ENCODE measurements at regions not wholly inside any gene's neighbourhood (a gene's known extent, or its start where the extent isn't known, plus 50 kb on each side); places are given as distances from the start of the nearest gene placed in this dataset.

DNA sequence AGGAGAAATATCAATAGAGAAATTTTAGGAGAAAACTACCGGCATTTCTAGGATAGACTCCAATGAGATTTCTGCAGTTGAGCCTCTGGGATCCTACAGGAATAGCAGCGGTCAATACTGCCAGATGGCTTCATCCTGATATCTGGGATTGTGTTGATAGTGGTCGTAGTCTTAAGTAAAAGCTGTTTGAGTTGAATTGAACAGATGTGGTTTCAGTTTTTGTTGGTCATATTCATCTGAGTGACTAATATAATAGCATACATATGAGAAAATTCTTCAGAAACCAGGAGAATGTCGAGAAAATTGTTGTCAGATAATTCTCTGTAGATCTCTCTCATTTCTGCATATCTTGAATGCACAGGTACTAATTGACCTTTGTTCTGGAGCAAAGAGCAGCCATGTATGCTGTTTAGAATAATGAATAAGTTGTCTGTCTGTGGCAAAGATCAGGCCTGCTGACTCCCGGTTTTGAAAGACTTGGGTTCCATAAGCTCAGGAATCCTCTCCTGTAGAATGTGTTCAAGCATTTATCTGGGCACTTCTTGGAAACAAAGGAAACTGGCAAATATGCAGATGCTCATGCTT lies 288.1 kb downstream of the TMX3 start:
- ATAC-seq (ENCODE audit: low read depth) (no peak), DNase-seq (no peak)
- Mint-ChIP-seq H3K36me3 (ENCODE audit: low read depth) (no peaks in the 10 kb centered on the region), H3K27ac (no peak overlapping the region), H3K4me3 (no peak overlapping the region), H3K27me3 (no peaks in the 10 kb centered on the region), H3K4me1 (no peaks in the 10 kb centered on the region), H3K9me3 (peaks cover 2% of the 10 kb centered on the region)
- TF ChIP-seq, protein P1, sequence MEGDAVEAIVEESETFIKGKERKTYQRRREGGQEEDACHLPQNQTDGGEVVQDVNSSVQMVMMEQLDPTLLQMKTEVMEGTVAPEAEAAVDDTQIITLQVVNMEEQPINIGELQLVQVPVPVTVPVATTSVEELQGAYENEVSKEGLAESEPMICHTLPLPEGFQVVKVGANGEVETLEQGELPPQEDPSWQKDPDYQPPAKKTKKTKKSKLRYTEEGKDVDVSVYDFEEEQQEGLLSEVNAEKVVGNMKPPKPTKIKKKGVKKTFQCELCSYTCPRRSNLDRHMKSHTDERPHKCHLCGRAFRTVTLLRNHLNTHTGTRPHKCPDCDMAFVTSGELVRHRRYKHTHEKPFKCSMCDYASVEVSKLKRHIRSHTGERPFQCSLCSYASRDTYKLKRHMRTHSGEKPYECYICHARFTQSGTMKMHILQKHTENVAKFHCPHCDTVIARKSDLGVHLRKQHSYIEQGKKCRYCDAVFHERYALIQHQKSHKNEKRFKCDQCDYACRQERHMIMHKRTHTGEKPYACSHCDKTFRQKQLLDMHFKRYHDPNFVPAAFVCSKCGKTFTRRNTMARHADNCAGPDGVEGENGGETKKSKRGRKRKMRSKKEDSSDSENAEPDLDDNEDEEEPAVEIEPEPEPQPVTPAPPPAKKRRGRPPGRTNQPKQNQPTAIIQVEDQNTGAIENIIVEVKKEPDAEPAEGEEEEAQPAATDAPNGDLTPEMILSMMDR (IDR thresholded peaks at IDR 0.05): no peak
- intact Hi-C loops (cut with micrococcal nuclease): no loop called here
- CTCF ChIA-PET: no interaction called here
- POLR2A ChIA-PET: no interaction called here

- H3K4me3 Mint-ChIP-seq: no peak overlapping the region
- no peak for ATAC-seq (ENCODE audit: low read depth)
- no peaks in the 10 kb centered on the region for H3K27me3 Mint-ChIP-seq
These were observed 296.0 kb downstream of the TMX3 start for GRCh38 chr18:68418881-68419280.

GRCh38 chr18:68418226-68418868 lies 296.6 kb downstream of the TMX3 start:
- CTCF ChIA-PET: no interaction called here
- Mint-ChIP-seq H3K36me3 (ENCODE audit: low read depth) (no peaks in the 10 kb centered on the region), H3K4me1 (no peaks in the 10 kb centered on the region), H3K27me3 (no peaks in the 10 kb centered on the region), H3K4me3 (no peak overlapping the region), H3K27ac (no peak overlapping the region), H3K9me3 (peaks cover 2% of the 10 kb centered on the region)
- POLR2A ChIA-PET: no interaction called here
- no peak for ATAC-seq (ENCODE audit: low read depth)
- intact Hi-C loops (cut with micrococcal nuclease): no loop called here
- TF ChIP-seq, protein P1 (IDR thresholded peaks at IDR 0.05): no peak
- DNase-seq: no peak

More at GRCh38 chr18:68418881-68419280, 296.0 kb downstream of the TMX3 start:
- Mint-ChIP-seq H3K9me3 (peaks cover 2% of the 10 kb centered on the region), H3K36me3 (ENCODE audit: low read depth) (no peaks in the 10 kb centered on the region), H3K4me1 (no peaks in the 10 kb centered on the region), H3K27ac (no peak overlapping the region)
- ChIA-PET CTCF (no interaction called here), POLR2A (no interaction called here)
- no peak for DNase-seq
- TF ChIP-seq, protein P1 (IDR thresholded peaks at IDR 0.05): no peak
- intact Hi-C loops (cut with micrococcal nuclease): no loop called here

GRCh38 chr18:68417826-68418225 lies 297.1 kb downstream of the TMX3 start:
- no peak for DNase-seq
- POLR2A ChIA-PET: no interaction called here
- Mint-ChIP-seq H3K9me3 (peaks cover 2% of the 10 kb centered on the region), H3K36me3 (ENCODE audit: low read depth) (no peaks in the 10 kb centered on the region), H3K27me3 (no peaks in the 10 kb centered on the region), H3K27ac (no peak overlapping the region), H3K4me1 (no peaks in the 10 kb centered on the region), H3K4me3 (no peak overlapping the region)
- TF ChIP-seq, protein P1 (IDR thresholded peaks at IDR 0.05): no peak
- CTCF ChIA-PET: no interaction called here
- no peak for ATAC-seq (ENCODE audit: low read depth)
- intact Hi-C loops (cut with micrococcal nuclease): no loop called here

DNA sequence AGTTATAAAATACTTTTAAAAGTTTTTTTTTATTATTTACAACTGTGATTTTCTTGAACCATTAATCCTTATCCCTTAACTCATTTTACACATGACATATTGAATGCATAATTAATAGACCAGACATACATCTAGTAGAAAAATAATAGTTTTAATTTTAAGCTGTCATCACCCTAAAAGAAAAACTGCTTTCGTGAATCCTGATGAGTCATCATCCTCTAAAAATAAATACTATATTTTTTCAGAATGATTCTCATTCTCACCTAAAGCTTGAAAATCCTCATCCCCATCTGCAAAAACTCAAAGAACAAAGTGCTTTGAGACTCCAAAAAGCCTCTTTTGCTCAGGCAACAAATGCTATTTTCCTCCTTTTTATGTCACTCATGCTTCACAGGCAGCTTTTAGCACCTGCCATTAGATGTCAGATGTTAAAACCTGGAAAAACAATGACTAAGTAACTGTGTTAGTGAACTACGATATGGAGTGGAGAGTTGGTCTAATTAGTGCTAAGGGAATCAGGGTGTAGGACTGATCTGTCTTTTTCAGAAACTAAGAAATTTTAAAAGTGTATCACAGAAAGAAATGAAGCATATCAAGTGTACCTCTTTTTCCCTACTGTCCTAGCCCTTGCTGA lies 297.6 kb downstream of the TMX3 start:
- H3K27me3 Mint-ChIP-seq: no peaks in the 10 kb centered on the region
- no peaks in the 10 kb centered on the region for H3K4me1 Mint-ChIP-seq
- CTCF ChIA-PET: no interaction called here
- TF ChIP-seq, protein P1 (IDR thresholded peaks at IDR 0.05): no peak
- ATAC-seq (ENCODE audit: low read depth) (no peak), DNase-seq (no peak)
- POLR2A ChIA-PET: no interaction called here
- H3K36me3 Mint-ChIP-seq (ENCODE audit: low read depth): no peaks in the 10 kb centered on the region
- H3K9me3 Mint-ChIP-seq: no peaks in the 10 kb centered on the region
- H3K4me3 Mint-ChIP-seq: no peak overlapping the region
- intact Hi-C loops (cut with micrococcal nuclease): no loop called here
- no peak overlapping the region for H3K27ac Mint-ChIP-seq
